ENCODE measurements at regions not wholly inside any gene's neighbourhood (a gene's known extent, or its start where the extent isn't known, plus 50 kb on each side); places are given as distances from the start of the nearest gene placed in this dataset.

GRCh38 chr2:52895726-52896340 lies 871.8 kb upstream of the CHAC2 start:
- no peaks in the 10 kb centered on the region for H3K27me3 ChIP-seq (ENCODE audit: insufficient read depth, low read length)
- H3K36me3 ChIP-seq (ENCODE audit: insufficient read depth, low read depth, low read length): no peaks in the 10 kb centered on the region
- no peak overlapping the region for H3K27ac ChIP-seq (ENCODE audit: low read length)
- H3K4me3 ChIP-seq (ENCODE audit: low read length): no peak overlapping the region
- H3K4me1 ChIP-seq (ENCODE audit: insufficient read depth, low read length): no peaks in the 10 kb centered on the region
- H3K9me3 ChIP-seq (ENCODE audit: insufficient read depth, low read depth, low read length): peaks cover 31% of the 10 kb centered on the region; the same call in 1 of the 2 replicates
- H3K9ac ChIP-seq (ENCODE audit: low read depth, low read length): no peak overlapping the region

GRCh38 chr2:52886556-52886955 lies 881.0 kb upstream of the CHAC2 start:
- no peak overlapping the region for H3K27ac ChIP-seq (ENCODE audit: low read length)
- no peaks in the 10 kb centered on the region for H3K27me3 ChIP-seq (ENCODE audit: insufficient read depth, low read length)
- no peaks in the 10 kb centered on the region for H3K4me1 ChIP-seq (ENCODE audit: insufficient read depth, low read length)
- no peaks in the 10 kb centered on the region for H3K9me3 ChIP-seq (ENCODE audit: insufficient read depth, low read depth, low read length)
- no peaks in the 10 kb centered on the region for H3K36me3 ChIP-seq (ENCODE audit: insufficient read depth, low read depth, low read length)
- no peak overlapping the region for H3K9ac ChIP-seq (ENCODE audit: low read depth, low read length)
- H3K4me3 ChIP-seq (ENCODE audit: low read length): no peak overlapping the region

- Histone ChIP-seq H3K27ac (ENCODE audit: low read length) (no peak overlapping the region), H3K4me3 (ENCODE audit: low read length) (no peak overlapping the region), H3K9me3 (ENCODE audit: insufficient read depth, low read depth, low read length) (no peaks in the 10 kb centered on the region), H3K9ac (ENCODE audit: low read depth, low read length) (no peak overlapping the region), H3K27me3 (ENCODE audit: insufficient read depth, low read length) (no peaks in the 10 kb centered on the region), H3K36me3 (ENCODE audit: insufficient read depth, low read depth, low read length) (no peaks in the 10 kb centered on the region), H3K4me1 (ENCODE audit: insufficient read depth, low read length) (no peaks in the 10 kb centered on the region; the same call in 1 of the 2 replicates)
Observed at GRCh38 chr2:52884761-52885352, 882.7 kb upstream of the CHAC2 start.

- Histone ChIP-seq H3K9me3 (ENCODE audit: insufficient read depth, low read depth, low read length) (no peaks in the 10 kb centered on the region), H3K4me3 (ENCODE audit: low read length) (no peak overlapping the region), H3K9ac (ENCODE audit: low read depth, low read length) (no peak overlapping the region), H3K27me3 (ENCODE audit: insufficient read depth, low read length) (no peaks in the 10 kb centered on the region), H3K4me1 (ENCODE audit: insufficient read depth, low read length) (no peaks in the 10 kb centered on the region; the same call in 1 of the 2 replicates), H3K27ac (ENCODE audit: low read length) (no peak overlapping the region), H3K36me3 (ENCODE audit: insufficient read depth, low read depth, low read length) (no peaks in the 10 kb centered on the region)
Observed at GRCh38 chr2:52882974-52883373, 884.6 kb upstream of the CHAC2 start.

GRCh38 chr2:52881606-52882005 lies 886.0 kb upstream of the CHAC2 start:
- H3K27me3 ChIP-seq (ENCODE audit: insufficient read depth, low read length): no peaks in the 10 kb centered on the region
- no peak overlapping the region for H3K4me3 ChIP-seq (ENCODE audit: low read length)
- no peaks in the 10 kb centered on the region for H3K36me3 ChIP-seq (ENCODE audit: insufficient read depth, low read depth, low read length)
- no peak overlapping the region for H3K27ac ChIP-seq (ENCODE audit: low read length)
- H3K9me3 ChIP-seq (ENCODE audit: insufficient read depth, low read depth, low read length): no peaks in the 10 kb centered on the region
- no peak overlapping the region for H3K9ac ChIP-seq (ENCODE audit: low read depth, low read length)
- H3K4me1 ChIP-seq (ENCODE audit: insufficient read depth, low read length): no peaks in the 10 kb centered on the region; the same call in 1 of the 2 replicates

GRCh38 chr2:52880872-52881271 lies 886.7 kb upstream of the CHAC2 start:
- Histone ChIP-seq H3K36me3 (ENCODE audit: insufficient read depth, low read depth, low read length) (no peaks in the 10 kb centered on the region), H3K27ac (ENCODE audit: low read length) (no peak overlapping the region), H3K27me3 (ENCODE audit: insufficient read depth, low read length) (no peaks in the 10 kb centered on the region), H3K4me1 (ENCODE audit: insufficient read depth, low read length) (no peaks in the 10 kb centered on the region; the same call in 1 of the 2 replicates), H3K9me3 (ENCODE audit: insufficient read depth, low read depth, low read length) (no peaks in the 10 kb centered on the region), H3K9ac (ENCODE audit: low read depth, low read length) (no peak overlapping the region), H3K4me3 (ENCODE audit: low read length) (no peak overlapping the region)

GRCh38 chr2:52879561-52879960 lies 888.0 kb upstream of the CHAC2 start:
- no peaks in the 10 kb centered on the region for H3K9me3 ChIP-seq (ENCODE audit: insufficient read depth, low read depth, low read length)
- H3K4me1 ChIP-seq (ENCODE audit: insufficient read depth, low read length): no peaks in the 10 kb centered on the region; the same call in 1 of the 2 replicates
- no peak overlapping the region for H3K9ac ChIP-seq (ENCODE audit: low read depth, low read length)
- no peaks in the 10 kb centered on the region for H3K36me3 ChIP-seq (ENCODE audit: insufficient read depth, low read depth, low read length)
- no peak overlapping the region for H3K27ac ChIP-seq (ENCODE audit: low read length)
- no peak overlapping the region for H3K4me3 ChIP-seq (ENCODE audit: low read length)
- H3K27me3 ChIP-seq (ENCODE audit: insufficient read depth, low read length): no peaks in the 10 kb centered on the region

GRCh38 chr2:52877703-52878102 lies 889.9 kb upstream of the CHAC2 start:
- Histone ChIP-seq H3K9ac (ENCODE audit: low read depth, low read length) (no peak overlapping the region), H3K36me3 (ENCODE audit: insufficient read depth, low read depth, low read length) (no peaks in the 10 kb centered on the region), H3K27me3 (ENCODE audit: insufficient read depth, low read length) (no peaks in the 10 kb centered on the region), H3K4me1 (ENCODE audit: insufficient read depth, low read length) (no peaks in the 10 kb centered on the region; the same call in 1 of the 2 replicates), H3K9me3 (ENCODE audit: insufficient read depth, low read depth, low read length) (no peaks in the 10 kb centered on the region), H3K27ac (ENCODE audit: low read length) (no peak overlapping the region), H3K4me3 (ENCODE audit: low read length) (no peak overlapping the region)

GRCh38 chr2:52874466-52875106 lies 893.0 kb upstream of the CHAC2 start:
- Histone ChIP-seq H3K4me3 (ENCODE audit: low read length) (no peak overlapping the region), H3K9ac (ENCODE audit: low read depth, low read length) (no peak overlapping the region), H3K27ac (ENCODE audit: low read length) (no peak overlapping the region), H3K4me1 (ENCODE audit: insufficient read depth, low read length) (no peaks in the 10 kb centered on the region), H3K36me3 (ENCODE audit: insufficient read depth, low read depth, low read length) (no peaks in the 10 kb centered on the region), H3K27me3 (ENCODE audit: insufficient read depth, low read length) (no peaks in the 10 kb centered on the region), H3K9me3 (ENCODE audit: insufficient read depth, low read depth, low read length) (no peaks in the 10 kb centered on the region)

GRCh38 chr2:52862801-52863200 lies 904.8 kb upstream of the CHAC2 start:
- H3K27me3 ChIP-seq (ENCODE audit: insufficient read depth, low read length): no peaks in the 10 kb centered on the region
- H3K4me1 ChIP-seq (ENCODE audit: insufficient read depth, low read length): peaks cover 4% of the 10 kb centered on the region; the same call in 1 of the 2 replicates
- H3K9ac ChIP-seq (ENCODE audit: low read depth, low read length): no peak overlapping the region
- no peaks in the 10 kb centered on the region for H3K9me3 ChIP-seq (ENCODE audit: insufficient read depth, low read depth, low read length)
- H3K4me3 ChIP-seq (ENCODE audit: low read length): no peak overlapping the region
- H3K27ac ChIP-seq (ENCODE audit: low read length): no peak overlapping the region
- H3K36me3 ChIP-seq (ENCODE audit: insufficient read depth, low read depth, low read length): no peaks in the 10 kb centered on the region

GRCh38 chr2:52861596-52861995 lies 906.0 kb upstream of the CHAC2 start:
- no peak overlapping the region for H3K27ac ChIP-seq (ENCODE audit: low read length)
- no peak overlapping the region for H3K9ac ChIP-seq (ENCODE audit: low read depth, low read length)
- H3K36me3 ChIP-seq (ENCODE audit: insufficient read depth, low read depth, low read length): no peaks in the 10 kb centered on the region
- H3K27me3 ChIP-seq (ENCODE audit: insufficient read depth, low read length): no peaks in the 10 kb centered on the region
- H3K4me1 ChIP-seq (ENCODE audit: insufficient read depth, low read length): no peaks in the 10 kb centered on the region
- H3K4me3 ChIP-seq (ENCODE audit: low read length): no peak overlapping the region
- no peaks in the 10 kb centered on the region for H3K9me3 ChIP-seq (ENCODE audit: insufficient read depth, low read depth, low read length)

- no peaks in the 10 kb centered on the region for H3K36me3 ChIP-seq (ENCODE audit: insufficient read depth, low read depth, low read length)
- no peak overlapping the region for H3K4me3 ChIP-seq (ENCODE audit: low read length)
- no peak overlapping the region for H3K27ac ChIP-seq (ENCODE audit: low read length)
- no peak overlapping the region for H3K9ac ChIP-seq (ENCODE audit: low read depth, low read length)
- no peaks in the 10 kb centered on the region for H3K9me3 ChIP-seq (ENCODE audit: insufficient read depth, low read depth, low read length)
- H3K27me3 ChIP-seq (ENCODE audit: insufficient read depth, low read length): no peaks in the 10 kb centered on the region
- H3K4me1 ChIP-seq (ENCODE audit: insufficient read depth, low read length): no peaks in the 10 kb centered on the region
Observed at GRCh38 chr2:52859065-52859464, 908.5 kb upstream of the CHAC2 start.
